ENCODE measurements at regions not wholly inside any gene's neighbourhood (a gene's known extent, or its start where the extent isn't known, plus 50 kb on each side); places are given as distances from the start of the nearest gene placed in this dataset.

GRCh38 chr7:4523219-4523618, 158.9 kb upstream of the FOXK1 start:
- TF ChIP-seq CTCF (IDR thresholded peaks at IDR 0.05) (no peak), EP300 (IDR thresholded peaks at IDR 0.05) (no peak), POLR2A (IDR thresholded peaks at IDR 0.05) (no peak)

Measured in ovary (tissue), 3 donors.